ENCODE measurements at regions not wholly inside any gene's neighbourhood (a gene's known extent, or its start where the extent isn't known, plus 50 kb on each side); places are given as distances from the start of the nearest gene placed in this dataset.
A peak's percentile ranks its signal among the peaks of the same experiment; 100 is the strongest.

GRCh38 chr6:21450149-21450548 is 143.4 kb upstream of the SOX4 start:
- intact Hi-C loops (cut with DNase I): no loop called here
- no peak for DNase-seq (ENCODE audit: low spot score)
- no peak for ATAC-seq

- intact Hi-C loops (cut with DNase I): no loop called here
- no peak for DNase-seq (ENCODE audit: low spot score)
- ATAC-seq: no peak
These were observed 142.9 kb upstream of the SOX4 start for GRCh38 chr6:21450628-21451027.

GRCh38 chr6:21451546-21452013 is 142.0 kb upstream of the SOX4 start:
- ATAC-seq (no peak), DNase-seq (ENCODE audit: low spot score) (no peak)
- intact Hi-C loops (cut with DNase I): no loop called here

- no peak for ATAC-seq
- no peak for DNase-seq (ENCODE audit: low spot score)
- intact Hi-C loops (cut with DNase I): no loop called here
These were observed 139.3 kb upstream of the SOX4 start for GRCh38 chr6:21454262-21454661.

- no peak for ATAC-seq
- intact Hi-C loops (cut with DNase I): no loop called here
- DNase-seq (ENCODE audit: low spot score): no peak
These were observed 138.5 kb upstream of the SOX4 start for GRCh38 chr6:21455071-21455470.

GRCh38 chr6:21457647-21458046 is 135.9 kb upstream of the SOX4 start:
- DNase-seq (ENCODE audit: low spot score) (no peak), ATAC-seq (no peak)
- intact Hi-C loops (cut with DNase I): no loop called here

GRCh38 chr6:21459641-21460040 is 133.9 kb upstream of the SOX4 start:
- no peak for ATAC-seq
- intact Hi-C loops (cut with DNase I): no loop called here
- no peak for DNase-seq (ENCODE audit: low spot score)

- DNase-seq (ENCODE audit: low spot score): no peak
- ATAC-seq: no peak
- intact Hi-C loops (cut with DNase I): no loop called here
These were observed 131.6 kb upstream of the SOX4 start for GRCh38 chr6:21461844-21462518.

GRCh38 chr6:21462519-21462852 is 131.1 kb upstream of the SOX4 start:
- intact Hi-C loops (cut with DNase I): no loop called here
- ATAC-seq: no peak
- no peak for DNase-seq (ENCODE audit: low spot score)

- ATAC-seq: no peak
- no peak for DNase-seq (ENCODE audit: low spot score)
- intact Hi-C loops (cut with DNase I): no loop called here
These were observed 126.5 kb upstream of the SOX4 start for GRCh38 chr6:21467091-21467490.

GRCh38 chr6:21468461-21468860 is 125.1 kb upstream of the SOX4 start:
- intact Hi-C loops (cut with DNase I): no loop called here
- no peak for DNase-seq (ENCODE audit: low spot score)
- ATAC-seq: no peak

GRCh38 chr6:21469213-21469612 is 124.3 kb upstream of the SOX4 start:
- ATAC-seq: no peak
- DNase-seq (ENCODE audit: low spot score): no peak
- intact Hi-C loops (cut with DNase I): no loop called here

- DNase-seq (ENCODE audit: low spot score) (no peak), ATAC-seq (no peak)
- intact Hi-C loops (cut with DNase I): no loop called here
These were observed 117.4 kb upstream of the SOX4 start for GRCh38 chr6:21476112-21476511.

- intact Hi-C loops (cut with DNase I): no loop called here
- DNase-seq (ENCODE audit: low spot score) (no peak), ATAC-seq (no peak)
These were observed 115.1 kb upstream of the SOX4 start for GRCh38 chr6:21478411-21478810.

GRCh38 chr6:21478883-21479539 is 114.5 kb upstream of the SOX4 start:
- ATAC-seq (peak; percentile 65), DNase-seq (ENCODE audit: low spot score) (no peak)
- intact Hi-C loops (cut with DNase I): no loop called here

GRCh38 chr6:21486115-21486514 is 107.4 kb upstream of the SOX4 start:
- DNase-seq (ENCODE audit: low spot score) (no peak), ATAC-seq (no peak)
- intact Hi-C loops (cut with DNase I): no loop called here

- ATAC-seq (peak; percentile 55), DNase-seq (ENCODE audit: low spot score) (no peak)
- intact Hi-C loops (cut with DNase I): no loop called here
These were observed 103.7 kb upstream of the SOX4 start for GRCh38 chr6:21489826-21490225.

- DNase-seq (ENCODE audit: low spot score) (no peak), ATAC-seq (no peak)
- intact Hi-C loops (cut with DNase I): no loop called here
These were observed 101.6 kb upstream of the SOX4 start for GRCh38 chr6:21491955-21492354.

GRCh38 chr6:21494505-21494904 is 99.0 kb upstream of the SOX4 start:
- intact Hi-C loops (cut with DNase I): no loop called here
- DNase-seq (ENCODE audit: low spot score): no peak
- ATAC-seq: no peak

- intact Hi-C loops (cut with DNase I): no loop called here
- DNase-seq (ENCODE audit: low spot score) (no peak), ATAC-seq (peak; percentile 20)
These were observed 97.4 kb upstream of the SOX4 start for GRCh38 chr6:21496196-21496595.

GRCh38 chr6:21496706-21497105 is 96.8 kb upstream of the SOX4 start:
- no peak for DNase-seq (ENCODE audit: low spot score)
- intact Hi-C loops (cut with DNase I): no loop called here
- ATAC-seq: peak; percentile 53
